Cardiac muscle cell (in vitro differentiated cells and primary cell): ENCODE measurements at regions not wholly inside any gene's neighbourhood (a gene's known extent, or its start where the extent isn't known, plus 50 kb on each side); places are given as distances from the start of the nearest gene placed in this dataset.

Experiments
- DNase-seq, 2 donors: peaks; one replicate each; pipeline versions ENCODE4 v3.0.0 to v3.0.0-alpha.2; 2010 to 2017; ENCODE audit warnings: low read depth in 1 of 2, low spot score in 1 of 2
- H3K27ac ChIP-seq: fragments of 200-600 bp; sonication (generic); 2 replicates; pipeline ENCODE4 v1.5.1; 2016
- H3K27me3 ChIP-seq: fragments of 200-600 bp; sonication (generic); 2 replicates; pipeline ENCODE4 v1.6.0; 2016; ENCODE audit warnings: control low read depth
- H3K36me3 ChIP-seq: fragments of 200-600 bp; sonication (generic); 2 replicates; pipeline ENCODE4 v1.5.1; 2016; ENCODE audit warnings: control low read depth
- H3K4me1 ChIP-seq: fragments of 200-600 bp; sonication (generic); 2 replicates; pipeline ENCODE4 v1.8.1; 2017; ENCODE audit warnings: low read depth, mild to moderate bottlenecking, mixed run types
- H3K4me3 ChIP-seq: fragments of 200-600 bp; sonication (generic); 2 replicates; pipeline ENCODE4 v1.5.1; 2016; ENCODE audit warnings: mild to moderate bottlenecking
- H3K9me3 ChIP-seq: fragments of 200-600 bp; sonication (generic); 2 replicates; pipeline ENCODE4 v1.5.1; 2017; ENCODE audit warnings: low read depth, mild to moderate bottlenecking, control low read depth
- TF ChIP-seq, protein P1 (sequence below): IDR thresholded peaks from 2 replicates; pipeline ENCODE4 v1.5.1; 2012; ENCODE audit warnings: low read depth, mild to moderate bottlenecking, low read length

DNA sequence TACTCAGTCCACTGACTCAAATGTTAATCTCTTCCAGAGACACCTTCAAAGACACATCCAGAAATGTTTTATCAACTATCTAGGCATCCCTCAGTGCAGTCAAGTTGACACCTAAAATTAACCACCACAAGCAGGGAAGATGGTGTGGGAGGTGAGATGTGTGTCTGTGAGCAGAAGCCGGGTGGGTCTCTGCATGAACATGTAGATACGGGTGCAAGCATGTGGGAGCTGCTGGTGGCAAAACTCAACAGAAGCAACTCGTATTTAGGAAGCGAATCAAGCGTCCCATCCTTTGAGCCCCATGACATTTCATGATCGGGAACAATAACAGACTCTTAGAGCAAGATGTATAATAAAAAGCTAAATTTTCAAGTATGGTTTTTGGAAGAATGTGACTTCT is 110.0 kb upstream of the C14orf180 start:
- Histone ChIP-seq H3K27me3 (peaks cover 24% of the 10 kb centered on the region), H3K36me3 (no peaks in the 10 kb centered on the region), H3K27ac (no peak overlapping the region), H3K9me3 (no peaks in the 10 kb centered on the region), H3K4me3 (no peak overlapping the region), H3K4me1 (no peaks in the 10 kb centered on the region)
- TF ChIP-seq, protein P1, sequence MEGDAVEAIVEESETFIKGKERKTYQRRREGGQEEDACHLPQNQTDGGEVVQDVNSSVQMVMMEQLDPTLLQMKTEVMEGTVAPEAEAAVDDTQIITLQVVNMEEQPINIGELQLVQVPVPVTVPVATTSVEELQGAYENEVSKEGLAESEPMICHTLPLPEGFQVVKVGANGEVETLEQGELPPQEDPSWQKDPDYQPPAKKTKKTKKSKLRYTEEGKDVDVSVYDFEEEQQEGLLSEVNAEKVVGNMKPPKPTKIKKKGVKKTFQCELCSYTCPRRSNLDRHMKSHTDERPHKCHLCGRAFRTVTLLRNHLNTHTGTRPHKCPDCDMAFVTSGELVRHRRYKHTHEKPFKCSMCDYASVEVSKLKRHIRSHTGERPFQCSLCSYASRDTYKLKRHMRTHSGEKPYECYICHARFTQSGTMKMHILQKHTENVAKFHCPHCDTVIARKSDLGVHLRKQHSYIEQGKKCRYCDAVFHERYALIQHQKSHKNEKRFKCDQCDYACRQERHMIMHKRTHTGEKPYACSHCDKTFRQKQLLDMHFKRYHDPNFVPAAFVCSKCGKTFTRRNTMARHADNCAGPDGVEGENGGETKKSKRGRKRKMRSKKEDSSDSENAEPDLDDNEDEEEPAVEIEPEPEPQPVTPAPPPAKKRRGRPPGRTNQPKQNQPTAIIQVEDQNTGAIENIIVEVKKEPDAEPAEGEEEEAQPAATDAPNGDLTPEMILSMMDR, result no peak
- DNase-seq, result no peak

DNA sequence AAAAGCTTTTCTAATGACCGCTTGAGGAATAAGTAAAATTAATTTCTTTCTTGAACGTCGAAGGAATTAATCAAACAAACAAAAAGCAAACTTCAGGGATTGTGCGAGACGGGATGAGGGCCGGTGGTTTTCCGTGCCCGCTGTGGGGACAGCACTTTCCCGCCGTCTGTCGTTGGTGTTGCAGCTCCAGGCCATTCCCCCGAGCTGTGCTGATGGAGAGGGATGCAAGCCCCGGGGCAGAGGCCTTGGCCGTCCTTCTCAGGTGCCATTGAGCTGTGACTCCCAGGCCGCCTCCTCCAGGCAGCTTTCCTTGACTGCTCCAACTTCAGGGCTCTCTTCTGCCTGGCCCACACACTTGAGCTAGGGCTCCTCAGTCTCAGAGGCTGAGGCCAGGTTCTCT is 109.0 kb upstream of the C14orf180 start:
- H3K27me3 ChIP-seq, result peaks cover 14% of the 10 kb centered on the region
- TF ChIP-seq, protein P1, result no peak
- no peak for DNase-seq
- H3K4me3 ChIP-seq, result no peak overlapping the region
- no peaks in the 10 kb centered on the region for H3K36me3 ChIP-seq
- no peaks in the 10 kb centered on the region for H3K4me1 ChIP-seq
- H3K9me3 ChIP-seq, result no peaks in the 10 kb centered on the region
- no peak overlapping the region for H3K27ac ChIP-seq

DNA sequence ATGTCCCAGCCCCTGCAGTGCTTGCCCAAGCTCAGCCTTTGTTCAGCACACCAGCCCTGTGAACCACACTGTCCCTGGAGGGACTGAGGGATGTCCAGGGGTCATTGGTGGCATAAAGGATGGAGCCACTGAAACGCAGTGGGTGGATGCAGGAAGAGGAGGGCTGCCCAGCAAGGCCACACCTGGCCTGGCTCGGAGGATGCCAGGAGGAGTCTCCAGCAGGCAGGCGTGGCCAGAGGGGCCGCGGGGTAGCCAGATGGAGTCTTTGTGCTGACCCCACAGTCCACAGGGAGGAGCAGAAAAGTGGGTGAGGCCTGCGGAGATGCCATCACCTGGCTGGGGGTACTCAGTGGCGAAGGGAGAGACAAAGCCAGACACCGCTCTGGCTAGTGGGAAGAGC is 108.5 kb upstream of the C14orf180 start:
- TF ChIP-seq, protein P1, result no peak
- Histone ChIP-seq H3K4me1 (no peaks in the 10 kb centered on the region), H3K4me3 (no peak overlapping the region), H3K27me3 (peaks cover 9% of the 10 kb centered on the region), H3K27ac (no peak overlapping the region), H3K9me3 (no peaks in the 10 kb centered on the region), H3K36me3 (no peaks in the 10 kb centered on the region)
- no peak for DNase-seq

DNA sequence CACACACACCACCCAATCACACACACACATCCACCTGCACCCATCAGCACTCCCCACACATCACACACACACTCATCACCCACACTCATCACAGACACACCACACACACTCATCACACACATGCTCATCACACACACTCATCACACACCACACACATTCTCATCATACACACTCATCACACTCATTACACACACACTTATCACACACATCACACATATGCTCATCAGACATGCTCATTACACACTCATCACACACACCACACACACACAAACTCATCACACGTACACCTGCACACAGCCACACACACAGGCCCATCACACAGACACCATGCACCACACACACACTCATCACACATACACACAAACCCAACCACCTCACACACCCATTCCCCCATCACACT is 107.5 kb upstream of the C14orf180 start:
- Histone ChIP-seq H3K9me3 (no peaks in the 10 kb centered on the region), H3K27ac (no peak overlapping the region), H3K4me3 (no peak overlapping the region), H3K36me3 (no peaks in the 10 kb centered on the region), H3K4me1 (no peaks in the 10 kb centered on the region), H3K27me3 (no peaks in the 10 kb centered on the region)
- DNase-seq, result no peak
- TF ChIP-seq, protein P1, result no peak

DNA sequence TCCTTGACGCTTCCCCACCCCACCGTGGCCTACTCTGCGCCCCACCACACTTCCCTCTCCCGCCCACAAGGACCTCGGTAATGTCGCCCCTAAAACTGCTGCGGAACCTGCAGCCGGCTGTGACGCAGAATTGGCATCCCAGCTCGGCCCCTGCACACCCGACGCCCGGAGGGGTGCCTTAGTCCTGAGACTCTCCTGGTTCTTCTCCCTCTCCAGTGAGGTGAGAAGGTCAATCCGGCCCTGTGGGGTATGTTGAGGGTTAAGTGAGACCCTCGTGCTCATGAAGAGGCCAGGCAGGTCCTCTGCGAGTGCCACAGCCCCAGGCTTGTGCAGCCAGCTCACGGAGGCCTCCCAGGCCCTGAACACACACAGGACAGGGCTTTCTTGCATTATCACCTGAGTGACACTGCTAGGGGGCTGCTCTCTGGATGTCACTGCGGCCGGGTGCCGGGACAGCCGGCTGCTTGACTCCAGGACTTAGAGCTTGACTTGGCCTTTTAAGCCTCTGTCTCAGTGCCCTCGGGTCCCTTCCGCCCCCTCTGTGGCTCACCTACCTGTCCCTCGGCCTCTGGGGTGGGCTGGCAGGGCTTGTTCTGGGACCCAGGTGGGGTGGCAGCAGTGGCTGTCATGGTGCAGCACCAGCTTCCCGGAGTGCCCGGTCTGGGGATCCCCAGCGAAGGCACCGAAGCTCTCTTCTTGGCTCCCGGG is 106.9 kb upstream of the C14orf180 start:
- H3K27me3 ChIP-seq, result no peaks in the 10 kb centered on the region
- no peaks in the 10 kb centered on the region for H3K36me3 ChIP-seq
- no peak overlapping the region for H3K4me3 ChIP-seq
- no peak for DNase-seq
- no peak overlapping the region for H3K27ac ChIP-seq
- no peaks in the 10 kb centered on the region for H3K9me3 ChIP-seq
- TF ChIP-seq, protein P1, result no peak
- no peaks in the 10 kb centered on the region for H3K4me1 ChIP-seq
